SKM-1 treated with dmso at 0.1 percent for 144 hours (cell line): ENCODE measurements at regions not wholly inside any gene's neighbourhood (a gene's known extent, or its start where the extent isn't known, plus 50 kb on each side); places are given as distances from the start of the nearest gene placed in this dataset.
A peak's percentile ranks its signal among the peaks of the same experiment; 100 is the strongest.
"Not testable (repeated sequence)": the region's sequence is repeated elsewhere in the genome, so short reads cannot be mapped to it uniquely, and the experiment has no call there.

Experiments
- DNase-seq: peaks from one replicate; lab custom pipeline; 2025; ENCODE audit not compliant: unreplicated experiment; lab: John Stamatoyannopoulos, UW

- DNase-seq = no peak
These were observed 151.5 kb downstream of the KCNJ2 start for GRCh38 chr17:70320673-70321345.

GRCh38 chr17:70321352-70321751, 152.0 kb downstream of the KCNJ2 start:
- DNase-seq = no peak

- no peak for DNase-seq
These were observed 153.9 kb downstream of the KCNJ2 start for GRCh38 chr17:70323269-70323668.

GRCh38 chr17:70324031-70324430, 154.7 kb downstream of the KCNJ2 start:
- DNase-seq = no peak

DNA sequence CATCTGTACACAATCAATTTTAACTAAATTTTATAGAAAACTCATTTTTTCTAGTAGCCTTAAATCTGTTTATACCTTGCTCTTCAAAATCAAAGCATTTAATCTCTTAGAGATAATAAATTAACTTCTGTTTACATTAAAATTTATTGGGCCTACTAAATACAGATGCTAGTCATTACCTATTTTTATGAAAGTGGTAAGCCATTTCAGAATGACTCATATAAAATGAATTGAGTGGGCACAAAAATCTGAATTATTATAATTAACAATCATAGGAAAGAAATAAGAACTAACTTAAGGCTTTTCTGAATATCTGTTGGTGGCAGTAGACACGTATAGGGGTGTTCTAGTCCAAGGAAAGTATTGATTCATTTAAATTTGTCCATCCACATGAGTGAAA, 157.9 kb downstream of the KCNJ2 start:
- DNase-seq = no peak

- DNase-seq = no peak
These were observed 158.4 kb downstream of the KCNJ2 start for GRCh38 chr17:70327723-70328122.

DNA sequence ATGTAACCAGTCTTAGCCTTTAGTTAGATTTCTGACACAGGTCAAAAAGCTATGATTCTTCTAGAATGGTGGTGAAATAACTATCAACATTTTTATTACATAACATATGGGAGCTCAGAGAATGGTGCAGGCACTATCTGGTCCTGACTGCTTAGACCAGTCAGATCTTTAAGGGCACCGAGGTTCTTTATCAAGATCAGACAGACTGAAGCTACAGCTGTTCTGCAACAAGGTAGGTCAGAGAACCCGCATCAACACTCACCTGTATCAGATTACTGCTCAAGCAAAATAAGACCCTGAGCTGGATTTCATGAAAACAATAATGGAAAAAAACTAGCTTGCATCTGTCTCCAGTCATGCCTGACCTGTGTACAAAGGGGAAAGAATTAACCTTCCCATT, 160.4 kb downstream of the KCNJ2 start:
- no peak for DNase-seq

GRCh38 chr17:70331066-70331465, 161.7 kb downstream of the KCNJ2 start:
- not testable (repeated sequence) for DNase-seq

DNA sequence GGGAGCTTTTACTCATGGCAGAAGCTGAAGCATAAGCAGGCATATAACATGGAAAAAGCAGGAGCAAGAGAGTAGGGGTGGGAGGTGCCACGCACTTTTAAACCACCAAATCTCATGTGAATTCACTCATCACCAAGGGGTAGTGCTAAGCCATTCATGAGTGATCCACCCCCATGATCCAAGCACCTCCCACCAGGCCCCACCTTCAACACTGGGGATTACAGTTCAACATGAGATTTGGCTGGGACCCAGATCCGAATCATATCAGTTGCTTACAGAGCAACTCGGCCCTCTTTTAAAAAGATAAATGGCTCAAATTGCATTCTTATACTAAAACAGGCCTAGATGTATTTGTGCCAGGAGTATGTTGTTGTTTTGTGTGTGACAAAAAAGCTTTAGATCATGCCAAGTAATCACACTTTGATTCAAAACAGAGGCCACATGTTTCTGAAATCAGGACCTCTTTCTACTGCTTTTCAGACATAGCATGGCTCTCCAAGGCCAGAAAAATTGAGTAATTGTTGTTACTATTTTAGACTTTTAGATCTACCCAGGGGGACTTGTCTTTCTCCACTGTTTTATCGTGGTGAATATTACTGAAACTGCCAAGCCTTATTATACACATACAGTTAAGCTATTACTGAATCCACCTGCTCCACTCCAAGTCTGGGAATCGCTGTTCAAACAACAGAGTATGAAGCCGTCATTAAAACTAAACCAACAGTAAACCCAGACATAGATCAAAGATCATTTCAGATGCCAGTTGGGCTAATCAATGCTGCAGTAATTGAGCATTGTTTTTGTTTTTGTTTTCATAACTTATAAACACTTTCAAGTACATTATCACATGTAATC, 163.3 kb downstream of the KCNJ2 start:
- no peak for DNase-seq

DNA sequence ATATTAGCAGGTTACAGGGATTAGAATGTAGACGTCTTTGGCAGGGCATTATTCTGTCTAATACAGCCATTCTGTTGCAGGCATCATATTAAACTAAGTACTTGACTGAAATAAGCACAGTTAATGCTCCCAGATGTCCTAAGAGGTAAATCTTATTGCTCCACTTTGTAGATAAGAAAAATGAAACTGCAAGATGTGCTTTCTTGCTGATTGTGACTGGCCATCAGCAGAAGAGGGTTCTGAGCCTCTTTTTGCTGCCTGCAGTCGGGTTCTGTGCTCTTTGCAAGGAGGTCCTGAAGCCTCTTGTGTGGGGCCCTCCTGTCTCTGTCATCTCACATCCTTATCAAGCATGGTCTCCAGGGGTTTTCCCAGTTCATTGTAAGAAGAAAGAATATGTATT, 167.1 kb downstream of the KCNJ2 start:
- DNase-seq = no peak

DNA sequence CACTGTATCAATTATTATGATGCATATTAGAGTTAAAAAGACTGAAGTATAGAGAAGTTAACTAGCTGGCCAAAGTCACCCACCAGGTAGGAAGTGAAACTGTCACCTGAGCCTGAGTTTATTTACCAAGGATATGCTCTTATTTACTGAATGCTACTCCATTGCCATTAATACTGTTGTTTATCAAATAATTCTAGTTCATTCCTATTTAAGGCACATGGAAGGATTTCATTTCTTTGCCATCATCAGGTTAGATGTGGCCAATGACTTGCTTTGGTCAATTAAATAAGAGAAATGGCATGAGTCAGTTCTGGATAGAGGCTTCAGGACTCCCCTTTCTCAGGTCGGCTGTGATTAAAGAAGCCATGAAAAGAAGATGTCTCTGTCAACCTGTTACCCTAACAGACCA, 169.6 kb downstream of the KCNJ2 start:
- no peak for DNase-seq

DNA sequence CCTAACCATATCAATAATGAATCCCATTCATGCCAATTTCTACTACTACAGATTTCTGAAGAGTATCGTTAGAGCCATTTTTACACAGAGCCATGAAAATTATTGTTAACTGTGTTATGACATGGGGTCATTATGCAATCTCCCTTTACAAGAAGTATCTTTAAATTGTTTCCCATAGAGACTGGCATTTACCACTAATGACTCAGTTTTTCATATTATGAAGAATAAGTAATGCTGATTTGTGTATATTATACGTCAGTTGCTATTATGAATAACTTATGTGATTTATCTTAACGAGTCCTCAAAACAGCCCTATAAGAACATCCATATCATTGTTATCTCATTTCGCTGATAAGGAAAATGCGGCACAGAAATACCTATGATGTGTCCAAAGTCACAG, 173.8 kb downstream of the KCNJ2 start:
- no peak for DNase-seq

GRCh38 chr17:70344386-70345060, 175.2 kb downstream of the KCNJ2 start:
- no peak for DNase-seq

- no peak for DNase-seq
These were observed 175.7 kb downstream of the KCNJ2 start for GRCh38 chr17:70345061-70345460.

GRCh38 chr17:70352834-70353233, 183.5 kb downstream of the KCNJ2 start:
- no peak for DNase-seq

GRCh38 chr17:70353408-70354092, 184.2 kb downstream of the KCNJ2 start:
- no peak for DNase-seq

GRCh38 chr17:70355185-70355584, 185.9 kb downstream of the KCNJ2 start:
- DNase-seq = no peak

- DNase-seq = no peak
These were observed 187.9 kb downstream of the KCNJ2 start for GRCh38 chr17:70357190-70357589.

- DNase-seq = peak; percentile 51
These were observed 195.8 kb downstream of the KCNJ2 start for GRCh38 chr17:70365091-70365583.

GRCh38 chr17:70366386-70366785, 197.1 kb downstream of the KCNJ2 start:
- DNase-seq = no peak

DNA sequence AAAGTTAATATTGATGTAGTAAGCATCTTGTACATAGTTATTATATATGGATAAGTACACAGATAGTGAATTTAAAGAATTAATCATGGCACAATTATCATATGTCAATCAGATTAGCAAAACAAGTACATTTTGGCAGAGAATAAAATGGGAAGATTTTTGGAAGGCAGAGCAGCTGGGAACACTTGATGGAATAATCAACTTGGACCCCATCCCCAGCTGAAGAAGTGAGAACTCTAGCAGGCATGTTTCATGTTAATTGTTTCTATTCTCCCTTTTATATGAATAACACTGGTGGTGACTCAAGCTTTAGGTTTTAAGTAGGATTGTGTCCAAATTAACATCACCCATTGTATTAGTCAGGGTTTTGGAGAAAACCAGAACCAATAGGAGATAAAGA, 198.7 kb downstream of the KCNJ2 start:
- no peak for DNase-seq
